ENCODE measurements at regions not wholly inside any gene's neighbourhood (a gene's known extent, or its start where the extent isn't known, plus 50 kb on each side); places are given as distances from the start of the nearest gene placed in this dataset.

- peaks cover 4 to 11% of the 10 kb centered on the region in 2 donors for H3K4me1 Mint-ChIP-seq (ENCODE audit: low read depth in 2 of 2)
- no peak for DNase-seq (ENCODE audit: low spot score)
- H3K36me3 Mint-ChIP-seq: no peaks in the 10 kb centered on the region
- H3K4me3 Mint-ChIP-seq: no peak overlapping the region
- H3K27me3 Mint-ChIP-seq: peaks cover 17 to 41% of the 10 kb centered on the region in 2 donors
- no peak overlapping the region for H3K27ac Mint-ChIP-seq
- H3K9me3 Mint-ChIP-seq: no peaks in the 10 kb centered on the region
- no peak for ATAC-seq
Observed at GRCh38 chr2:217512728-217513127, 490.1 kb downstream of the TNS1 start.

GRCh38 chr2:217512259-217512658, 490.5 kb downstream of the TNS1 start:
- peaks cover 18 to 41% of the 10 kb centered on the region in 2 donors for H3K27me3 Mint-ChIP-seq
- DNase-seq (ENCODE audit: low spot score) (no peak), ATAC-seq (no peak)
- H3K9me3 Mint-ChIP-seq: no peaks in the 10 kb centered on the region
- no peak overlapping the region for H3K4me3 Mint-ChIP-seq
- H3K36me3 Mint-ChIP-seq: no peaks in the 10 kb centered on the region
- H3K4me1 Mint-ChIP-seq (ENCODE audit: low read depth in 2 of 2): peaks cover 4 to 11% of the 10 kb centered on the region in 2 donors
- H3K27ac Mint-ChIP-seq: no peak overlapping the region

- no peak for ATAC-seq
Observed at GRCh38 chr2:217511850-217512249, 490.9 kb downstream of the TNS1 start.

GRCh38 chr2:217510771-217511291, 492.0 kb downstream of the TNS1 start:
- Mint-ChIP-seq H3K27me3 (peaks cover 18 to 41% of the 10 kb centered on the region in 2 donors), H3K4me1 (ENCODE audit: low read depth in 2 of 2) (peaks cover 4 to 11% of the 10 kb centered on the region in 2 donors), H3K9me3 (no peaks in the 10 kb centered on the region), H3K36me3 (no peaks in the 10 kb centered on the region), H3K4me3 (no peak overlapping the region), H3K27ac (no peak overlapping the region)
- peak; percentile 64 for DNase-seq (ENCODE audit: low spot score)
- peak in 1 of 2 donors; percentile 75 for ATAC-seq

More at GRCh38 chr2:217511850-217512249, 490.9 kb downstream of the TNS1 start:
- Mint-ChIP-seq H3K4me3 (no peak overlapping the region), H3K27me3 (peaks cover 18 to 41% of the 10 kb centered on the region in 2 donors), H3K4me1 (ENCODE audit: low read depth in 2 of 2) (peaks cover 4 to 11% of the 10 kb centered on the region in 2 donors), H3K9me3 (no peaks in the 10 kb centered on the region), H3K27ac (no peak overlapping the region), H3K36me3 (no peaks in the 10 kb centered on the region)
- DNase-seq (ENCODE audit: low spot score): no peak

- peaks cover 16 to 44% of the 10 kb centered on the region in 2 donors for H3K27me3 Mint-ChIP-seq
- H3K4me1 Mint-ChIP-seq (ENCODE audit: low read depth in 2 of 2): no peaks in the 10 kb centered on the region
- no peak overlapping the region for H3K27ac Mint-ChIP-seq
- ATAC-seq: no peak
- H3K36me3 Mint-ChIP-seq: no peaks in the 10 kb centered on the region
- no peaks in the 10 kb centered on the region for H3K9me3 Mint-ChIP-seq
- no peak for DNase-seq (ENCODE audit: low spot score)
- no peak overlapping the region for H3K4me3 Mint-ChIP-seq
Observed at GRCh38 chr2:217505303-217505702, 497.5 kb downstream of the TNS1 start.

GRCh38 chr2:217501887-217502286, 500.9 kb downstream of the TNS1 start:
- ATAC-seq: no peak

GRCh38 chr2:217497843-217498377, 504.9 kb downstream of the TNS1 start:
- Mint-ChIP-seq H3K4me1 (ENCODE audit: low read depth in 2 of 2) (peaks cover 0 to 6% of the 10 kb centered on the region in 2 donors), H3K36me3 (no peaks in the 10 kb centered on the region), H3K9me3 (peaks cover 3% of the 10 kb centered on the region), H3K27ac (no peak overlapping the region), H3K27me3 (peaks cover 10 to 25% of the 10 kb centered on the region in 2 donors), H3K4me3 (no peak overlapping the region)
- ATAC-seq (no peak), DNase-seq (ENCODE audit: low spot score) (no peak)

More at GRCh38 chr2:217501887-217502286, 500.9 kb downstream of the TNS1 start:
- H3K27me3 Mint-ChIP-seq: peaks cover 15 to 32% of the 10 kb centered on the region in 2 donors
- H3K4me1 Mint-ChIP-seq (ENCODE audit: low read depth in 2 of 2): peaks cover 0 to 6% of the 10 kb centered on the region in 2 donors
- no peaks in the 10 kb centered on the region for H3K9me3 Mint-ChIP-seq
- H3K4me3 Mint-ChIP-seq: no peak overlapping the region
- no peaks in the 10 kb centered on the region for H3K36me3 Mint-ChIP-seq
- no peak for DNase-seq (ENCODE audit: low spot score)
- no peak overlapping the region for H3K27ac Mint-ChIP-seq

GRCh38 chr2:217494557-217494956, 508.2 kb downstream of the TNS1 start:
- Mint-ChIP-seq H3K4me1 (ENCODE audit: low read depth in 2 of 2) (peaks cover 0 to 6% of the 10 kb centered on the region in 2 donors), H3K9me3 (peaks cover 3% of the 10 kb centered on the region), H3K27me3 (peaks cover 14 to 25% of the 10 kb centered on the region in 2 donors), H3K27ac (no peak overlapping the region), H3K4me3 (no peak overlapping the region), H3K36me3 (no peaks in the 10 kb centered on the region)
- no peak for DNase-seq (ENCODE audit: low spot score)
- no peak for ATAC-seq

- Mint-ChIP-seq H3K9me3 (peaks cover 3% of the 10 kb centered on the region), H3K4me3 (no peak overlapping the region), H3K4me1 (ENCODE audit: low read depth in 2 of 2) (no peaks in the 10 kb centered on the region), H3K27ac (no peak overlapping the region), H3K36me3 (no peaks in the 10 kb centered on the region), H3K27me3 (peaks cover 16 to 32% of the 10 kb centered on the region in 2 donors)
- DNase-seq (ENCODE audit: low spot score) (no peak), ATAC-seq (no peak)
Observed at GRCh38 chr2:217491271-217491670, 511.5 kb downstream of the TNS1 start.

GRCh38 chr2:217489145-217489960, 513.4 kb downstream of the TNS1 start:
- Mint-ChIP-seq H3K27ac (no peak overlapping the region), H3K9me3 (peaks cover 3% of the 10 kb centered on the region), H3K36me3 (no peaks in the 10 kb centered on the region), H3K27me3 (peaks cover 21 to 41% of the 10 kb centered on the region in 2 donors), H3K4me1 (ENCODE audit: low read depth in 2 of 2) (no peaks in the 10 kb centered on the region), H3K4me3 (no peak overlapping the region)
- ATAC-seq (no peak), DNase-seq (ENCODE audit: low spot score) (no peak)

GRCh38 chr2:217484046-217484445, 518.7 kb downstream of the TNS1 start:
- no peaks in the 10 kb centered on the region for H3K4me1 Mint-ChIP-seq (ENCODE audit: low read depth in 2 of 2)

GRCh38 chr2:217482056-217482710, 520.6 kb downstream of the TNS1 start:
- no peak overlapping the region for H3K27ac Mint-ChIP-seq
- no peak for ATAC-seq
- no peak for DNase-seq (ENCODE audit: low spot score)
- no peak overlapping the region for H3K4me3 Mint-ChIP-seq
- peaks cover 15 to 38% of the 10 kb centered on the region in 2 donors for H3K27me3 Mint-ChIP-seq
- H3K36me3 Mint-ChIP-seq: no peaks in the 10 kb centered on the region
- H3K9me3 Mint-ChIP-seq: no peaks in the 10 kb centered on the region
- no peaks in the 10 kb centered on the region for H3K4me1 Mint-ChIP-seq (ENCODE audit: low read depth in 2 of 2)

More at GRCh38 chr2:217484046-217484445, 518.7 kb downstream of the TNS1 start:
- no peak overlapping the region for H3K27ac Mint-ChIP-seq
- H3K36me3 Mint-ChIP-seq: no peaks in the 10 kb centered on the region
- H3K27me3 Mint-ChIP-seq: peaks cover 22 to 46% of the 10 kb centered on the region in 2 donors
- no peak for ATAC-seq
- no peak for DNase-seq (ENCODE audit: low spot score)
- H3K4me3 Mint-ChIP-seq: no peak overlapping the region
- no peaks in the 10 kb centered on the region for H3K9me3 Mint-ChIP-seq

- Mint-ChIP-seq H3K9me3 (no peaks in the 10 kb centered on the region), H3K27ac (no peak overlapping the region), H3K27me3 (peaks cover 15 to 31% of the 10 kb centered on the region in 2 donors), H3K36me3 (no peaks in the 10 kb centered on the region), H3K4me3 (no peak overlapping the region), H3K4me1 (ENCODE audit: low read depth in 2 of 2) (no peaks in the 10 kb centered on the region)
- DNase-seq (ENCODE audit: low spot score) (no peak), ATAC-seq (no peak)
Observed at GRCh38 chr2:217481577-217481976, 521.2 kb downstream of the TNS1 start.

- no peak for DNase-seq (ENCODE audit: low spot score)
- H3K9me3 Mint-ChIP-seq: no peaks in the 10 kb centered on the region
- no peak for ATAC-seq
- no peak overlapping the region for H3K4me3 Mint-ChIP-seq
- H3K36me3 Mint-ChIP-seq: no peaks in the 10 kb centered on the region
- no peak overlapping the region for H3K27ac Mint-ChIP-seq
- no peaks in the 10 kb centered on the region for H3K4me1 Mint-ChIP-seq (ENCODE audit: low read depth in 2 of 2)
- peaks cover 10 to 25% of the 10 kb centered on the region in 2 donors for H3K27me3 Mint-ChIP-seq
Observed at GRCh38 chr2:217479566-217479965, 523.2 kb downstream of the TNS1 start.
